ENCODE measurements at regions not wholly inside any gene's neighbourhood (a gene's known extent, or its start where the extent isn't known, plus 50 kb on each side); places are given as distances from the start of the nearest gene placed in this dataset.

DNA sequence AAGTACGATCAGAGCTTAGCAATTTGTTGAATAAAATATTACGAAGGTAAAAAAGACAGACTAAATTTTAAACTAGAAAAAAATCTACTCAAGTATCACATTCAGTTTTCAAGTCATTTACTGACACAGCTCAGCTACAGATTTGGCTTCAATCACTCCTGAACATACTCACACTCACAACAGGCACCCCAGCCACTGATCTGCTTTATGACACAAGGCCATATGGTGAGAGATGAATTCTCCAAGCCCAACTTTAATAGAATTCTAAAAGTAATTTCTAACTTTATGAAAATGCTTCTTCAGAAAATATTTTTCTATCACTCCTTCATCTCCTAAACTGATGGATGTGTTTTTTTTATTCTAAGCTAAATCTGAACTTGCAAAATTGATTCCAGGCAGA lies 337.1 kb downstream of the HHIPL2 start:
- TF ChIP-seq ZFHX2 (tag by site-specific recombination; conservative IDR thresholded peaks at IDR 0.05) (no peak), ZNF10 (tag by site-specific recombination; IDR thresholded peaks at IDR 0.05) (no peak), ZNF776 (tag by site-specific recombination; IDR thresholded peaks at IDR 0.05; ENCODE audit: borderline replicate concordance) (no peak), ZNF311 (tag by site-specific recombination; IDR thresholded peaks at IDR 0.05; ENCODE audit: borderline replicate concordance) (no peak), ZBTB21 (tag by site-specific recombination; IDR thresholded peaks at IDR 0.05) (no peak), ZNF76 (tag by site-specific recombination; IDR thresholded peaks at IDR 0.05; ENCODE audit: borderline replicate concordance, low read depth) (no peak), ZNF560 (tag by site-specific recombination; IDR thresholded peaks at IDR 0.05; ENCODE audit: borderline replicate concordance) (no peak), BCL11A (tag by site-specific recombination; IDR thresholded peaks at IDR 0.05; ENCODE audit: low read depth) (no peak), MZF1 (tag by site-specific recombination; IDR thresholded peaks at IDR 0.05; ENCODE audit: borderline replicate concordance) (no peak), SCRT1 (tag by site-specific recombination; IDR thresholded peaks at IDR 0.05; ENCODE audit: borderline replicate concordance) (no peak), ZNF223 (tag by site-specific recombination; IDR thresholded peaks at IDR 0.05) (no peak), REPIN1 (tag by site-specific recombination; IDR thresholded peaks at IDR 0.05; ENCODE audit: low read depth) (no peak), ZNF404 (tag by site-specific recombination; IDR thresholded peaks at IDR 0.05) (no peak), WT1 (tag by site-specific recombination; IDR thresholded peaks at IDR 0.05) (no peak)
- TF ChIP-seq, protein P1, sequence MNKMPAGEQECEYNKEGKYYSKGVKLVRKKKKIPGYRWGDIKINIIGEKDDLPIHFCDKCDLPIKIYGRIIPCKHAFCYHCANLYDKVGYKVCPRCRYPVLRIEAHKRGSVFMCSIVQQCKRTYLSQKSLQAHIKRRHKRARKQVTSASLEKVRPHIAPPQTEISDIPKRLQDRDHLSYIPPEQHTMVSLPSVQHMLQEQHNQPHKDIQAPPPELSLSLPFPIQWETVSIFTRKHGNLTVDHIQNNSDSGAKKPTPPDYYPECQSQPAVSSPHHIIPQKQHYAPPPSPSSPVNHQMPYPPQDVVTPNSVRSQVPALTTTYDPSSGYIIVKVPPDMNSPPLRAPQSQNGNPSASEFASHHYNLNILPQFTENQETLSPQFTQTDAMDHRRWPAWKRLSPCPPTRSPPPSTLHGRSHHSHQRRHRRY (tag by site-specific recombination; IDR thresholded peaks at IDR 0.05), result no peak
- TF ChIP-seq, protein P2, sequence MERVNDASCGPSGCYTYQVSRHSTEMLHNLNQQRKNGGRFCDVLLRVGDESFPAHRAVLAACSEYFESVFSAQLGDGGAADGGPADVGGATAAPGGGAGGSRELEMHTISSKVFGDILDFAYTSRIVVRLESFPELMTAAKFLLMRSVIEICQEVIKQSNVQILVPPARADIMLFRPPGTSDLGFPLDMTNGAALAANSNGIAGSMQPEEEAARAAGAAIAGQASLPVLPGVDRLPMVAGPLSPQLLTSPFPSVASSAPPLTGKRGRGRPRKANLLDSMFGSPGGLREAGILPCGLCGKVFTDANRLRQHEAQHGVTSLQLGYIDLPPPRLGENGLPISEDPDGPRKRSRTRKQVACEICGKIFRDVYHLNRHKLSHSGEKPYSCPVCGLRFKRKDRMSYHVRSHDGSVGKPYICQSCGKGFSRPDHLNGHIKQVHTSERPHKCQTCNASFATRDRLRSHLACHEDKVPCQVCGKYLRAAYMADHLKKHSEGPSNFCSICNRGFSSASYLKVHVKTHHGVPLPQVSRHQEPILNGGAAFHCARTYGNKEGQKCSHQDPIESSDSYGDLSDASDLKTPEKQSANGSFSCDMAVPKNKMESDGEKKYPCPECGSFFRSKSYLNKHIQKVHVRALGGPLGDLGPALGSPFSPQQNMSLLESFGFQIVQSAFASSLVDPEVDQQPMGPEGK (tag by site-specific recombination; IDR thresholded peaks at IDR 0.05), result no peak
- TF ChIP-seq, protein P3, sequence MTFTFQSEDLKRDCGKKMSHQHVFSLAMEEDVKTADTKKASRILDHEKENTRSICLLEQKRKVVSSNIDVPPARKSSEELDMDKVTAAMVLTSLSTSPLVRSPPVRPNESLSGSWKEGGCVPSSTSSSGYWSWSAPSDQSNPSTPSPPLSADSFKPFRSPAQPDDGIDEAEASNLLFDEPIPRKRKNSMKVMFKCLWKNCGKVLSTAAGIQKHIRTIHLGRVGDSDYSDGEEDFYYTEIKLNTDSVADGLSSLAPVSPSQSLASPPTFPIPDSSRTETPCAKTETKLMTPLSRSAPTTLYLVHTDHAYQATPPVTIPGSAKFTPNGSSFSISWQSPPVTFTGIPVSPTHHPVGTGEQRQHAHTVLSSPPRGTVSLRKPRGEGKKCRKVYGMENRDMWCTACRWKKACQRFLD (tag by site-specific recombination; IDR thresholded peaks at IDR 0.05), result no peak
- TF ChIP-seq, protein P4, sequence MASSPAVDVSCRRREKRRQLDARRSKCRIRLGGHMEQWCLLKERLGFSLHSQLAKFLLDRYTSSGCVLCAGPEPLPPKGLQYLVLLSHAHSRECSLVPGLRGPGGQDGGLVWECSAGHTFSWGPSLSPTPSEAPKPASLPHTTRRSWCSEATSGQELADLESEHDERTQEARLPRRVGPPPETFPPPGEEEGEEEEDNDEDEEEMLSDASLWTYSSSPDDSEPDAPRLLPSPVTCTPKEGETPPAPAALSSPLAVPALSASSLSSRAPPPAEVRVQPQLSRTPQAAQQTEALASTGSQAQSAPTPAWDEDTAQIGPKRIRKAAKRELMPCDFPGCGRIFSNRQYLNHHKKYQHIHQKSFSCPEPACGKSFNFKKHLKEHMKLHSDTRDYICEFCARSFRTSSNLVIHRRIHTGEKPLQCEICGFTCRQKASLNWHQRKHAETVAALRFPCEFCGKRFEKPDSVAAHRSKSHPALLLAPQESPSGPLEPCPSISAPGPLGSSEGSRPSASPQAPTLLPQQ (tag by site-specific recombination; IDR thresholded peaks at IDR 0.05), result no peak
- TF ChIP-seq, protein P5, sequence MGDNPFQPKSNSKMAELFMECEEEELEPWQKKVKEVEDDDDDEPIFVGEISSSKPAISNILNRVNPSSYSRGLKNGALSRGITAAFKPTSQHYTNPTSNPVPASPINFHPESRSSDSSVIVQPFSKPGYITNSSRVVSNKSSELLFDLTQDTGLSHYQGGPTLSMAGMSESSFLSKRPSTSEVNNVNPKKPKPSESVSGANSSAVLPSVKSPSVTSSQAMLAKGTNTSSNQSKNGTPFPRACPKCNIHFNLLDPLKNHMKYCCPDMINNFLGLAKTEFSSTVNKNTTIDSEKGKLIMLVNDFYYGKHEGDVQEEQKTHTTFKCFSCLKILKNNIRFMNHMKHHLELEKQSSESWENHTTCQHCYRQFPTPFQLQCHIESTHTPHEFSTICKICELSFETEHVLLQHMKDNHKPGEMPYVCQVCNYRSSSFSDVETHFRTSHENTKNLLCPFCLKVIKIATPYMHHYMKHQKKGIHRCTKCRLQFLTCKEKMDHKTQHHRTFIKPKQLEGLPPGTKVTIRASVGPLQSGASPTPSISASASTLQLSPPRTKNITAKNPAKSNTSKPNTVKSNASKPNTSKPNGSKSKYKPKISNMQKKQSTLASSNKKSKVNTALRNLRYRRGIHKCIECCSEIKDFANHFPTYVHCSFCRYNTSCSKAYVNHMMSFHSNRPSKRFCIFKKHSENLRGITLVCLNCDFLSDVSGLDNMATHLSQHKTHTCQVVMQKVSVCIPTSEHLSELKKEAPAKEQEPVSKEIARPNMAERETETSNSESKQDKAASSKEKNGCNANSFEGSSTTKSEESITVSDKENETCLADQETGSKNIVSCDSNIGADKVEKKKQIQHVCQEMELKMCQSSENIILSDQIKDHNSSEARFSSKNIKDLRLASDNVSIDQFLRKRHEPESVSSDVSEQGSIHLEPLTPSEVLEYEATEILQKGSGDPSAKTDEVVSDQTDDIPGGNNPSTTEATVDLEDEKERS (tag by site-specific recombination; IDR thresholded peaks at IDR 0.05), result no peak

More for the DNA sequence above, 337.1 kb downstream of the HHIPL2 start:
- Histone ChIP-seq H3K4me1 (ENCODE audit: control insufficient read depth, insufficient read depth, low read length) (no peaks in the 10 kb centered on the region), H3K36me3 (ENCODE audit: control insufficient read depth in 2 of 2, insufficient read depth in 1 of 2, low read length in 2 of 2) (no peaks in the 10 kb centered on the region), H3K27ac (ENCODE audit: extremely low read depth, low read depth, low read length) (no peak overlapping the region), H3K4me3 (ENCODE audit: low read depth, low read length) (no peak overlapping the region), H3K9me3 (ENCODE audit: control insufficient read depth, insufficient read depth, low read depth, low read length) (no peaks in the 10 kb centered on the region)
- POLR2A ChIA-PET, result no interaction called here
- CTCF ChIA-PET, result interaction anchor here (0.9 kb wide), 2 partner anchors 119 to 245 kb away, joined by 3 to 6 read pairs; no protein-coding TSS in a partner anchor

Data from HEK293 (cell line).